CD4-positive, alpha-beta T cell (primary cell): ENCODE measurements at regions not wholly inside any gene's neighbourhood (a gene's known extent, or its start where the extent isn't known, plus 50 kb on each side); places are given as distances from the start of the nearest gene placed in this dataset.

Source experiments
- ATAC-seq: fragments of 200-7000 bp; cut with Tn5 transposase; one replicate; pipeline ENCODE4 v1.10.0; 2022; ENCODE audit warnings: mild to moderate bottlenecking; ENCODE audit not compliant: poor library complexity
- CTCF ChIA-PET: fragments of 350-600 bp; sonication (Branson Sonifier 250); formaldehyde crosslinking; loops from one replicate; lab custom pipeline; 2021; ENCODE audit warnings: antibody characterized with exemption, inconsistent platforms; lab: Charles Lee
- POLR2A ChIA-PET: fragments of 350-600 bp; sonication (Branson Sonifier 250); formaldehyde crosslinking; loops from one replicate; lab custom pipeline; 2021; ENCODE audit warnings: antibody characterized with exemption, inconsistent platforms; lab: Charles Lee
- DNase-seq, 14 experiments: peaks; one replicate each; pipeline ENCODE4 v3.0.0-alpha.2; 2013 to 2020; ENCODE audit warnings: mixed read lengths in 2 of 14
- H3K27ac ChIP-seq, 2 donors: one replicate each; pipeline versions ENCODE4 v1.5.1 to v1.7.0; 2013; ENCODE audit warnings: low read length in 2 of 2, low read depth in 1 of 2, mild to moderate bottlenecking in 1 of 2
- H3K27me3 ChIP-seq, 2 experiments: 1 replicate in 1 of 2; 2 replicates in 1 of 2; pipeline versions ENCODE4 v1.6.1 to v1.7.0; 2013; ENCODE audit warnings: low read length in 2 of 2, control low read depth in 1 of 2, mild to moderate bottlenecking in 1 of 2, moderate library complexity in 1 of 2; ENCODE audit not compliant: insufficient read depth in 2 of 2, control insufficient read depth in 1 of 2
- H3K36me3 ChIP-seq: one replicate; pipeline ENCODE4 v1.6.1; 2013; ENCODE audit warnings: low read length, control low read depth; ENCODE audit not compliant: insufficient read depth
- H3K4me1 ChIP-seq: one replicate; pipeline ENCODE4 v1.6.1; 2013; ENCODE audit warnings: low read length, control low read depth; ENCODE audit not compliant: insufficient read depth
- H3K4me3 ChIP-seq: one replicate; pipeline ENCODE4 v1.5.1; 2013; ENCODE audit warnings: mild to moderate bottlenecking, low read length, moderate library complexity
- H3K9me3 ChIP-seq, 2 experiments: 1 replicate in 1 of 2; 2 replicates in 1 of 2; pipeline versions ENCODE4 v1.6.1 to v1.7.0; 2013; ENCODE audit warnings: low read length in 2 of 2, mild to moderate bottlenecking in 2 of 2, control low read depth in 1 of 2, moderate library complexity in 1 of 2; ENCODE audit not compliant: control insufficient read depth in 1 of 2, insufficient read depth in 1 of 2
- H3K27ac Mint-ChIP-seq: one replicate; pipeline ENCODE4 v1.8.0; 2020; ENCODE audit warnings: mixed read lengths
- H3K27me3 Mint-ChIP-seq: one replicate; pipeline ENCODE4 v1.8.0; 2021; ENCODE audit warnings: mixed read lengths
- H3K36me3 Mint-ChIP-seq: one replicate; pipeline ENCODE4 v1.8.0; 2021; ENCODE audit warnings: low read depth, mixed read lengths
- H3K4me1 Mint-ChIP-seq: one replicate; pipeline ENCODE4 v1.8.0; 2021; ENCODE audit warnings: low read depth, mixed read lengths
- H3K4me3 Mint-ChIP-seq: one replicate; pipeline ENCODE4 v1.8.0; 2020; ENCODE audit warnings: mild to moderate bottlenecking, mixed read lengths
- H3K9me3 Mint-ChIP-seq: one replicate; pipeline ENCODE4 v1.8.0; 2020; ENCODE audit warnings: mixed read lengths
- intact Hi-C, 2 experiments: fragments of 100-400 bp; cut with DNase I in 1 of 2; cut with micrococcal nuclease in 1 of 2; formaldehyde crosslinking; loops; one replicate each; pipeline versions ENCODE4 v1.15.1 to v1.9.0; 2023 to 2025; cut with DNase I, micrococcal nuclease
- TF ChIP-seq, protein P1 (sequence below): fragments of 200-600 bp; IDR thresholded peaks from one replicate; pipeline ENCODE4 v1.8.0; 2022; ENCODE audit warnings: antibody characterized with exemption, mild to moderate bottlenecking

- Mint-ChIP-seq H3K4me1 (no peaks in the 10 kb centered on the region), H3K36me3 (no peaks in the 10 kb centered on the region), H3K9me3 (no peaks in the 10 kb centered on the region), H3K27ac (no peak overlapping the region), H3K27me3 (no peaks in the 10 kb centered on the region), H3K4me3 (no peak overlapping the region)
- H3K27ac ChIP-seq: no peak overlapping the region
- ChIA-PET POLR2A (no interaction called here), CTCF (interaction anchor here (0.6 kb wide), 1 partner anchor 18 kb away, joined by 3 read pairs; no protein-coding TSS in a partner anchor)
- no peak overlapping the region for H3K4me3 ChIP-seq
- no peaks in the 10 kb centered on the region for H3K9me3 ChIP-seq
- intact Hi-C loops: no loop called here
- no peaks in the 10 kb centered on the region for H3K4me1 ChIP-seq
- no peaks in the 10 kb centered on the region for H3K36me3 ChIP-seq
- TF ChIP-seq, protein P1, sequence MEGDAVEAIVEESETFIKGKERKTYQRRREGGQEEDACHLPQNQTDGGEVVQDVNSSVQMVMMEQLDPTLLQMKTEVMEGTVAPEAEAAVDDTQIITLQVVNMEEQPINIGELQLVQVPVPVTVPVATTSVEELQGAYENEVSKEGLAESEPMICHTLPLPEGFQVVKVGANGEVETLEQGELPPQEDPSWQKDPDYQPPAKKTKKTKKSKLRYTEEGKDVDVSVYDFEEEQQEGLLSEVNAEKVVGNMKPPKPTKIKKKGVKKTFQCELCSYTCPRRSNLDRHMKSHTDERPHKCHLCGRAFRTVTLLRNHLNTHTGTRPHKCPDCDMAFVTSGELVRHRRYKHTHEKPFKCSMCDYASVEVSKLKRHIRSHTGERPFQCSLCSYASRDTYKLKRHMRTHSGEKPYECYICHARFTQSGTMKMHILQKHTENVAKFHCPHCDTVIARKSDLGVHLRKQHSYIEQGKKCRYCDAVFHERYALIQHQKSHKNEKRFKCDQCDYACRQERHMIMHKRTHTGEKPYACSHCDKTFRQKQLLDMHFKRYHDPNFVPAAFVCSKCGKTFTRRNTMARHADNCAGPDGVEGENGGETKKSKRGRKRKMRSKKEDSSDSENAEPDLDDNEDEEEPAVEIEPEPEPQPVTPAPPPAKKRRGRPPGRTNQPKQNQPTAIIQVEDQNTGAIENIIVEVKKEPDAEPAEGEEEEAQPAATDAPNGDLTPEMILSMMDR: no peak
- no peak for ATAC-seq
- no peaks in the 10 kb centered on the region for H3K27me3 ChIP-seq
- DNase-seq: no peak
These were observed 283.4 kb downstream of the CRPPA start for GRCh38 chr7:16137944-16138343.

DNA sequence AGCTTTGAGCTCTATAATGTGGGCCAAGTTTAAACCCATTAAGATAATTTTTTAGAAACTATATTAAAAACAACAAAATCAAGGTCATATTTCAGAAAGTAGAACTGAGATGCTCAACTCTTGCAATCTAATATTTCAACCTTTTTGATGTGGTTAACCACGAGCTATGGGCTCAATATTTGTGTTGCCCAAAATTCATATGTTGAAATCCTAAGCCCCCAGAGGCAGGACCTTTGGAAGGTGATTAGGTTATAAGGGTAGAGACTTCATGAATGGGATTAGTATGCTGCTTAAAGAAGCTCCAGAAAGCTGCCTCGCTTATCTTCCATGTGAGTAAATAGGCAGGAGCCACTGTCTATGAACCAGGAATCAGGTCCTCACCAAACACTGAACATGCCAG is 284.4 kb downstream of the CRPPA start:
- ChIA-PET CTCF (interaction anchor here (0.7 kb wide), 1 partner anchor 11 kb away, joined by 3 read pairs; no protein-coding TSS in a partner anchor), POLR2A (no interaction called here)
- Mint-ChIP-seq H3K36me3 (no peaks in the 10 kb centered on the region), H3K27me3 (no peaks in the 10 kb centered on the region), H3K4me3 (no peak overlapping the region), H3K9me3 (no peaks in the 10 kb centered on the region), H3K4me1 (no peaks in the 10 kb centered on the region), H3K27ac (no peak overlapping the region)
- Histone ChIP-seq H3K36me3 (no peaks in the 10 kb centered on the region), H3K4me1 (no peaks in the 10 kb centered on the region), H3K9me3 (no peaks in the 10 kb centered on the region), H3K4me3 (no peak overlapping the region), H3K27ac (no peak overlapping the region), H3K27me3 (no peaks in the 10 kb centered on the region)
- DNase-seq (no peak), ATAC-seq (no peak)
- TF ChIP-seq, protein P1: no peak
- intact Hi-C loops: no loop called here

DNA sequence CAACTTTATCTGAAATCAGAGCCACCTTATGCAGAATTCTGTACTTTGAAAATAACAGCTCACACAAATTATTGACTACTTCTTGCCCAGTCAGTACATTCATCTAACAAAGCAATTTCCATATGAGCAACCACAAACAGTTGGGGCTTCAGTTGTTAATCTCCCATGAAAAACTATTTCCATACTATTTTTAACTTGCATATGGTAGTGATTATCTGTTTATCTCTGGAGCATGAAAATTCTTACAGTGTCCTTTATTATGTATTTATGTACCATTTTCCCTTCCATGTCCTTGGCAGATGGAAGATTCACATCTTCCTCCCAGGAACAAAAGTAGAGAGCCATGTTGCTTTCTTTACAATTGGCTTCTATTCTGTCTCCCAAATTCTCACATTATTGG is 285.7 kb downstream of the CRPPA start:
- TF ChIP-seq, protein P1: no peak
- ATAC-seq: no peak
- no peaks in the 10 kb centered on the region for H3K9me3 ChIP-seq
- no peak for DNase-seq
- Mint-ChIP-seq H3K9me3 (no peaks in the 10 kb centered on the region), H3K36me3 (no peaks in the 10 kb centered on the region), H3K27me3 (no peaks in the 10 kb centered on the region), H3K4me1 (no peaks in the 10 kb centered on the region), H3K4me3 (no peak overlapping the region), H3K27ac (no peak overlapping the region)
- H3K27me3 ChIP-seq: no peaks in the 10 kb centered on the region
- CTCF ChIA-PET: no interaction called here
- no peaks in the 10 kb centered on the region for H3K4me1 ChIP-seq
- H3K36me3 ChIP-seq: no peaks in the 10 kb centered on the region
- intact Hi-C loops: no loop called here
- no peak overlapping the region for H3K4me3 ChIP-seq
- no peak overlapping the region for H3K27ac ChIP-seq
- POLR2A ChIA-PET: no interaction called here
